Upper lobe of left lung (tissue), 4 donors: ENCODE measurements at regions not wholly inside any gene's neighbourhood (a gene's known extent, or its start where the extent isn't known, plus 50 kb on each side); places are given as distances from the start of the nearest gene placed in this dataset.

ENCODE experiments used
- EP300 ChIP-seq, 4 donors: sonication (generic); formaldehyde crosslinking; IDR thresholded peaks; one replicate each; pipeline ENCODE4 v1.5.1; 2017; ENCODE audit warnings: antibody characterized with exemption in 4 of 4, control low read depth in 2 of 4
- POLR2A ChIP-seq, 4 donors: fragments of 450-650 bp; IDR thresholded peaks; one replicate each; pipeline ENCODE4 v1.5.1; 2016 to 2017; ENCODE audit warnings: antibody characterized with exemption in 4 of 4, mild to moderate bottlenecking in 2 of 4

DNA sequence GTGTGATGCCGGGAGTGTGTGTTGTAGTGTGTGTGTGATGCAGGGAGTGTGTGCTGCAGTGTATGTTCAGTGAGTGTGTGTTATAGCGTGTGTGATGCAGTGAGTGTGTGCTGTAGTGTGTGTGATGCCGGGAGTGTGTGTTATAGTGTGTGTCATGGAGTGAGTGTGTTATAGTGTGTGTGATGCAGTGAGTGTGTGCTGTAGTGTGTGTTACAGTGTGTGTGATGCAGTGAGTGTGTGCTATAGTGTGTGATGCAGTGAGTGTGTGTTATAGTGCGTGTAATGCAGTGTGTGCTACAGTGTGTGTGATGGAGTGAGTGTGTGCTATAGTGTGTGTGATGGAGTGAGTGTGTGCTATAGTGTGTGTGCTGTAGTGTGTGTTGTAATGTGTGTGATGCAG lies 182.1 kb upstream of the SOX11 start:
- TF ChIP-seq POLR2A (IDR thresholded peaks at IDR 0.05) (no peak), EP300 (IDR thresholded peaks at IDR 0.05) (no peak)
